HG03460 (cell line): ENCODE measurements at regions not wholly inside any gene's neighbourhood (a gene's known extent, or its start where the extent isn't known, plus 50 kb on each side); places are given as distances from the start of the nearest gene placed in this dataset.

Source experiments
- ATAC-seq: cut with Tn5 transposase; IDR thresholded peaks from one replicate; pipeline ENCODE4 v1.9.1; 2021; ENCODE audit not compliant: unreplicated experiment

- no peak for ATAC-seq
These were observed 292.3 kb upstream of the SIX2 start for GRCh38 chr2:45301307-45302277.

DNA sequence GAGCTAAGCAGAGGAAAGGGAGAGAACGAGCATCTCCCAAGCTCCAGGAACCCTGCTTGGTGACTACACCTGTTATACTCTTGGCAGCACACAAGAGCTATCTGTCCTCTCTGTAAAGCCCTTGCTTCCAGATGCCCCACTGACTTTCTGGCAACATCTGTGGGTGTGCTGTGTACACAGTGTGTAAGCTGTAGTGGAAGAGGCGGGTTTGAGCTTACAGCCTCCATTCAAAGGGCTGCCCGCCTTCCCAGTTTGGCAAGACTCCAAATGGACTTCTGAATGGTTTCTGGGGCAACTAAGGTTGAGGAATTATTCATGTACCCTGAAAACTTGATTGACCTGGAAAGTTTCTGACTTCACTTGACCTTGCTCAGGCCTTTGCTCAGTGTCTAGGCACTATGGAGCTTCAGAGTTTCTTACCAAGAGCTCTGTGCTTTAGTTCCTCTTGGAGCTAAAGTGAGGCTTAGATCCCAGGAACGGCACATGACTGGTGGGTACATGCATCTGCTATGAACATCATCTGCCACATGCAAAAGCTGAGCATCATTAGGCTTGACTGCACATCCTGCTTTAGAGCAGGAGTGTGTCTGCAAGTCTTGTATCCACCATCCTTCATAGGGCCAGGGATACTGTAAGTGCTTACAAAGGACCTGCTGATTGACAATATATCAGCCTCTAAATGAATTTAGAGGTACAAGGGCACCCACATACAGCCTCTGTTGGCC, 290.9 kb upstream of the SIX2 start:
- no peak for ATAC-seq

DNA sequence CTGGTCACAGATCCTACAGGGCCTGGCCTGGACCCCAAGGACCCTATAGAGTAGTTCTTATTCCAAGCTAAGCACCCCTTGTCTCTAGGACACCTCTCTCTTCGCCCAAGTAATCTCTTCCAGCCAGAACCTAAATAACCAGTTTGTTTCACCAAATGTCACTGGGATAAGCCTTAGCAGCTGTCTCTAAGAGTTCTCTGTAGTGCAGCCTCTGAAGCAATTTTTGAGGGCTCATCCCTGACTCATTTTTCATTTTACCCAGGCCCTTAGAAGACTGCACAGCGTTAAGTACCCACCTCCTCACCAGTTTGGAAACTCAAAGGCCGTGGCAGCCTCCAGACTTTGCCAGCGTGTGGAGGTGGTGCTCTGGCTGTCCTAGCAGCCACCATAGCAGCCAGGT, 290.1 kb upstream of the SIX2 start:
- no peak for ATAC-seq

DNA sequence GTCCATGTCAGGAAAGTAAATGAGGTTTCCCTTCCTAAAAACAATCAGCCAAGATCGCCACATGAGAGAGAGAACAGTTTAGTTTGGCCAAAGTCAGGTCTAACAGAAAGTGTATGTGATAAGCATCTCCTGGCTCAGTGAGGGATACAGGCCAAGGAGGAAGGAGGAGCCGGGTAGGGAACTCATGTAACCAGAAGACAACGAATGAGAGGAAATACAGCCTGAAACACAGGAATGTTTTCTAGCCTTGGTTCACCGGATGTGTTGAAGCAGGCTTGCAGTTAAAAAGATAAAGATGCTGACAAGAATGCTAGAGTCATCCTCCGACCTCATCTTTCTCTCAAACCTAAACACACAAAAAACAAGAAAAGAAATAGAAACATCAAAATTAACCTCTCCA, 283.9 kb upstream of the SIX2 start:
- no peak for ATAC-seq

GRCh38 chr2:45291296-45291701, 282.0 kb upstream of the SIX2 start:
- ATAC-seq = no peak

GRCh38 chr2:45289997-45290709, 280.9 kb upstream of the SIX2 start:
- peak; percentile 55 for ATAC-seq

DNA sequence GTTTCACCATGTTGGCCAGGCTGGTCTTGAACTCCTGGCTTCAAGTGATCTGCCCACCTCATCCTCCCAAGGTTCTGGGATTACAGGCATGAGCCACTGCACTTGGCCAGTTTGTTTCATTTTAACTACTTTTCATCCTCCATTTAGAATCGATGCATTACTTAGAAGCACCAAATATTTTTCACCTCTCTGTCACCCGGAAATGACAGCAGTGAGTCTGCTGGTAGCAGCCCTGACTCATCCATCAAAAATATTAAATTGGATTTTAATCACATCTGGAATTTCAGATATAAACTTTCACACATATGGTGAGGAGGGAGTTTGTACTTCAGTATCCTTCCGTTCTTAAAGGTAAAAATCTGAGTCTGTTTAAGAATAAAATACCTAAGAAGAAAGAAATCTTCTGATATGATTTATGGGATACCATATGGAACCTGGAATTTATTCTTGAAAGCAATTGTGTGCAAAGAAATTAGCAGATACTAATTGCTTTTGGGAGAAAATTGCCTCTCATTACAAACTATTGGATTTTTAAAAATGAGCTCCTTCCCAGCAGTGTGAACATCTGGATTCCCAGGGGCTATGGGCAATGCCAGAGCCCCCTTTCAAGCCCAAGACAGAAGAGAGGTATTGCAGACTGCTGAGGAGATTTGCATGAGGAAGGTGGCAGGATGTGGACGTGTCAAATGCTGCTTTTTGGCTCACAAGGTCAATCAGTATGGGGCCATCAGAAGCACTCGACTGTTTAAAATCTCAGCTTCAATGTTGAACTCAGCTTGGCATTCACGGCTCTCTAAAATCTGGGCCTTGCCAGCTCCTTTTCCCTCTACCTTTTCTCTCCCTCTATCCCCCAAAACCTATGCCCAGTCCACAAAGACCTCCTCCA, 279.5 kb upstream of the SIX2 start:
- ATAC-seq = no peak

GRCh38 chr2:45287045-45287444, 277.8 kb upstream of the SIX2 start:
- ATAC-seq = no peak

DNA sequence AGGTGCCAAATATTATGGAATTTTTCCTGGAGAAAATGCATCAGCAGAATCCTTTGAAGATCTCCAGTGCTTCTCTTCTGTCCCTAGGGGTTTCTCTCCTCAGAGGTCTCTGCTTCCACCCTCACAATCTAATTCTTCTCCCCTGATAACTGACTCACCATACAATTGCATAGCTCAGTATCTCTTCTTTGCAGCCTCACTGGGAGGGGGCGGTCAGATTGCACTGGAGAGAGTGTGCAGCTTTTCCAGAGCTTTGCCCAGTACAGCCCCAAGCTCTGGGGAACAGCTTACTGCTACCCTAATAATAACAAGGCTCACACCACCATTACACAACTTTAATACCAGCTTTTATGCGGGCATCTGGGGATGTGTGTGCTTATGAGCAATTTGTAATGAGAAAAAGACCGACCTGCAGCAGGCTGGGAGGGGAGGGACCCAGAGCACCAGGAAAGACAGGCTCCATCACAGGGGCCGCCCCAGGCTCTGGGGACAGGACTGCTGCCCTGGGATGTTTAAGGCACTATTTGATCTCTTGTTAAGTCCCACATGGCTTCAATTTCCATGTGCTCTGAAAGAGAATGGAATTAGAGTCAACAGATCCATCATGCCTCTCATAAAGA, 276.6 kb upstream of the SIX2 start:
- no peak for ATAC-seq

DNA sequence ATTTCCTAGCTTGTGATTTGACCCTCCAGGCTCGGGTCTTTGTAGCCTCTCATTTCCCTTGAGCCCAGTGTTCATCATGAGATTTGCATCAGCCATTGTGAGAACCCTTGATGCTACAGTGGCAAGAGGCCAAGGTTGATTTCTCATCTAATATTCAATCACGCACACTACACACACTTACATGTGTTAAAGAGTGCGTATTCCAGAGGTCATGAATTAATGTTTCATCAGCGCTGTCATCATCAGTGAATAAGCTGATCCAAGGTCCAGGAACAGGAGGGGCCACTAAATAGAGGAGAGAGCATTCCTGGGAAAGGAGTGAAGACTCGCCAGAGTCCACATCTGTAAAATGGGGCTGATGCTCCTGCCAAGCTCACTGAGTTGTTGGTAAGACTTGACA, 276.1 kb upstream of the SIX2 start:
- no peak for ATAC-seq

DNA sequence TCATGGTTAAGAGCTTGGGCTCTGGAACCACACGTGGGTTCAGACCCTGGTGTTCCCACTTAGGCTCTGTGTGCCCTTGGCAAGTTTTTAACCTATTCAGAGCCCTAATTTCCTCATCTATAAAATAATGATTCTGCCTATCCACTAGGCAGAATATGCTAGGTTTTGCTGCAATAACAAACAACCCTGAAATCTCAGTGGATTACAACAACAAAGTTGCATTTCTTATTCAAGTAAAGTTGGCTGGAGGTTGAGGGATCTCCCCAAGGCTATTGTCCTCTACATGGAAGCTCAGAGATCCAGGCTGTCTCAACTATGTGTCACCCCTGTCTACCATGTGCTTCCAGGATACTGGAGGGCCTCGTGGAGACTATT, 275.4 kb upstream of the SIX2 start:
- ATAC-seq = no peak

GRCh38 chr2:45283764-45284620, 274.7 kb upstream of the SIX2 start:
- ATAC-seq = no peak

GRCh38 chr2:45282646-45283045, 273.4 kb upstream of the SIX2 start:
- no peak for ATAC-seq

DNA sequence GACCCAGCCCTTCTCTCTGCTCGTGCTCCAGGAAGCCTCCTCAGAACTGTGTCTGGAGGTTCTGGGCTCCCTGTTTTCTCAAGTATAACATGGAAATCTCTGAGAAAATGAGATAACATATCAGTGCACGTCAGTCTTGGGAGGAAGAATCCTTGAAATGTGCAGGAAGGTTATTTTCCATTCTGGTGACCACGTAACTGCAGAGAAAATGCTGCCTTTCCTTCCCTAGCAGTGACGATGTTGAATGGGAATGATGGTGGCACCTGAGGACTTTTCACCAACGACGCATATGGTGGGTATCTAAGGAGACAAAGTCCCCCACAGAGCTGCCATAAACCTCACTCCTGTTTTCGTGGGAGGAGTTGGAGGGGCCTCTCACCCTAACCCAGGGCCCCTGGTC, 272.1 kb upstream of the SIX2 start:
- no peak for ATAC-seq

DNA sequence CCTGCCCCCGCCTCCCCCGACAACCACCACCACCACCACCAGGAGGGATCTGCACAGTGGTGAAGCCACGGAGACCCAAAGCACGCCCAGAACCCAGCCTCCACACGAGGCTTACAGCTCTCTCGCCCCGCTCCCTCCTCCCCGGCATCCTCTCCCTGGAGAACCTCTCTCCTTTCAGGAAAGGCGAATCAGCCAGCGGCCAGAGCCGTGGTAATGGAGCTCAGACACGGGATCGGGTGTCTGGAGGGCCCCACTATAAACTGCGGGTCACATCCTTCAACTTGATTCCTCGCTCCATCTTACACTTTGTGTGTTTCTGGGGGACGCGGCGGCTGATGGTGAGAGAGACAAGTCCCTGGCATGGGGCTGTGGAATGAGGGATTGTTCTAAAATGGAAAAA, 271.5 kb upstream of the SIX2 start:
- ATAC-seq = no peak

DNA sequence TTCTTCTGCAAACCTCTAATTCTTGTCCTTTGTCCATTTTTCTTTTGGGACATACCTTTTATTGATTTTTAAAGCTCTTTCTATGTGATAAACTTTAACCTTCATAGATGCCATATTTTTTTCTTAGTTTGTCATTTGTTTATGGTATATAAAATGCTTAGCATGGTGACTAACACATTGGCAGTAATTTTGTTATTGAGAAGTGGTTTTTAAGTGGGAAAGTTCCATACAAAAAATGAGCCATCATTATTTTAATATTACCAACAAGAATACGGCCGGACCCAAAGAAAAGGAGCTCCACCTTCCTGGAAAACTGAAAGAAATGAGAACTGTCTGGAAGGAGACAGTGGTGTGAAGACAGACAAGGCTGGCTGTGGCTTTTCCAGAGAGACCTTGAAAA, 270.1 kb upstream of the SIX2 start:
- ATAC-seq = no peak

DNA sequence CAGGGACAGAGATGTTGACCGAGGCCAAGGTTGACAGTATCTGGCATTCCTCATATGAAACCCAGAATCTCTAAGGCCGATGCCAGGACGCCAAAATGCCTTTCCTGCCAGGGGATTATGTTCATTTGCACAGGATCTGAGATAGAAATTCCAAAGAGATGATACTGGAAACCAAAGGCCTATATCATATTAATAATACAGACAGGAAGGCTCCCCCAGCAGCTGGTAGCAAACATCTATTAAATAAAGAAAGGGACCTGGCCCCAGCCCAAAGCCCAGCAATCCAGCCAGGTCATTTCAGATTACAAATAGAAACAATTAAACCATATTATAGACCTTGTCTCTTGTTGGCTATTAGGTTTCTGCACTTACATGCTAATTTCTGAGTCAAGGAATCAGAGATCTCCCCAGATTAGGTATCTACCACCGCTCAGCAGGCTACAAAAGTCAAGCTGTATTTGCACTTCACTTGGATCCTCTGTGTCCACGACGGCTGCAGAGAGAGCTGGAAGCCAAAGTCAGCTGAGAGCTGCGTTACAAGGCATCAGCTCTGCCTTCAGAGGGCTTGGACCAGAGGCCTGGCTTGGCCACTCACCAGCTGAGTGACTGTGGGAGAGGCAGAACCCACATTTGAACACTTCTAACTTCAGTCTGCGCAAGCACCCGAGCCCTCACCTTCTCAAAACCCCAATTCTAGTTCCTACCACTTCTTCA, 269.3 kb upstream of the SIX2 start:
- ATAC-seq = no peak

- no peak for ATAC-seq
These were observed 267.7 kb upstream of the SIX2 start for GRCh38 chr2:45276914-45277313.

DNA sequence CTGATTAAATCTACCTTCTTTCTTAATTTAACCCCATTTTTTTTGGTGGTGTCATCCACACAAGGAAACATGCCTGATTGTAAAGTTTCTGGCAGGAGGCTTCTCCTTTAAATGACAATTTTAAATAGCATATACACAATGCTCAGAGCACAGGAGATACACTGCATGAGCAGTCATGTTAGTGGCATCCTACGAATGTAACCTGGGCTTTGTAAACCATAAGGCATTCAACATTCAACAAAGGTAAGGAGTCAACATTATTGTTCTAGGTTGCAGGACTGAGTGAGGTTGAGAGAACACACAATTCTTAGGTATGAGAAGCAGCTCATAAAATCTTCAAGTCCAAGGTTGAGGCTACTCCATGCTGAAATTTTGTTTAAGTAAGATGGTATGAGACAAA, 266.6 kb upstream of the SIX2 start:
- ATAC-seq = no peak
